Karpas-422 (cell line): ENCODE measurements at regions not wholly inside any gene's neighbourhood (a gene's known extent, or its start where the extent isn't known, plus 50 kb on each side); places are given as distances from the start of the nearest gene placed in this dataset.

Experiments used
- DNase-seq: peaks from one replicate; pipeline ENCODE4 v3.0.0-alpha.2; 2015
- H2AFZ ChIP-seq: fragments of 200-600 bp; sonication (generic); 2 replicates; pipeline ENCODE4 v1.6.1; 2014; ENCODE audit warnings: antibody characterized with exemption, low read length, mixed read lengths
- H3K27ac ChIP-seq: fragments of 200-600 bp; sonication (generic); 2 replicates; pipeline ENCODE4 v1.5.1; 2014; ENCODE audit warnings: mild to moderate bottlenecking, low read length, moderate library complexity
- H3K27me3 ChIP-seq: fragments of 200-600 bp; sonication (generic); 2 replicates; pipeline ENCODE4 v1.6.1; 2014; ENCODE audit warnings: low read length, mixed read lengths
- H3K36me3 ChIP-seq: fragments of 200-600 bp; sonication (generic); 2 replicates; pipeline ENCODE4 v1.6.1; 2014; ENCODE audit warnings: low read length, mixed read lengths; ENCODE audit not compliant: insufficient read depth
- H3K4me1 ChIP-seq: fragments of 200-600 bp; sonication (generic); 2 replicates; pipeline ENCODE4 v1.6.1; 2014; ENCODE audit warnings: mild to moderate bottlenecking, low read length, mixed read lengths
- H3K4me2 ChIP-seq: fragments of 200-600 bp; sonication (generic); 2 replicates; pipeline ENCODE4 v1.6.1; 2014; ENCODE audit warnings: low read length, low read depth, mild to moderate bottlenecking; ENCODE audit not compliant: poor library complexity, severe bottlenecking
- H3K4me3 ChIP-seq: fragments of 200-600 bp; sonication (generic); 2 replicates; pipeline ENCODE4 v1.5.1; 2014; ENCODE audit warnings: mild to moderate bottlenecking, antibody characterized with exemption, low read length, mixed read lengths
- H3K79me2 ChIP-seq: fragments of 200-600 bp; sonication (generic); 2 replicates; pipeline ENCODE4 v1.6.1; 2014; ENCODE audit warnings: mild to moderate bottlenecking, low read length, mixed read lengths
- H3K9ac ChIP-seq: fragments of 200-600 bp; sonication (generic); 2 replicates; pipeline ENCODE4 v1.6.0; 2014; ENCODE audit warnings: low read length
- H3K9me2 ChIP-seq: fragments of 200-600 bp; sonication (generic), shearing (Covaris generic); replicated peaks from 2 replicates; pipeline ENCODE4 v1.6.0; 2014; ENCODE audit warnings: mild to moderate bottlenecking, low read length, moderate library complexity; ENCODE audit not compliant: insufficient read depth
- H3K9me3 ChIP-seq: fragments of 300-700, 200-600 bp; sonication (generic); 2 replicates; pipeline ENCODE4 v1.6.1; 2014; ENCODE audit warnings: low read length, mixed read lengths
- H4K20me1 ChIP-seq: fragments of 200-600 bp; sonication (generic); 2 replicates; pipeline ENCODE4 v1.6.1; 2014; ENCODE audit warnings: mild to moderate bottlenecking, antibody characterized with exemption, low read length, low read depth; ENCODE audit not compliant: insufficient read depth

DNA sequence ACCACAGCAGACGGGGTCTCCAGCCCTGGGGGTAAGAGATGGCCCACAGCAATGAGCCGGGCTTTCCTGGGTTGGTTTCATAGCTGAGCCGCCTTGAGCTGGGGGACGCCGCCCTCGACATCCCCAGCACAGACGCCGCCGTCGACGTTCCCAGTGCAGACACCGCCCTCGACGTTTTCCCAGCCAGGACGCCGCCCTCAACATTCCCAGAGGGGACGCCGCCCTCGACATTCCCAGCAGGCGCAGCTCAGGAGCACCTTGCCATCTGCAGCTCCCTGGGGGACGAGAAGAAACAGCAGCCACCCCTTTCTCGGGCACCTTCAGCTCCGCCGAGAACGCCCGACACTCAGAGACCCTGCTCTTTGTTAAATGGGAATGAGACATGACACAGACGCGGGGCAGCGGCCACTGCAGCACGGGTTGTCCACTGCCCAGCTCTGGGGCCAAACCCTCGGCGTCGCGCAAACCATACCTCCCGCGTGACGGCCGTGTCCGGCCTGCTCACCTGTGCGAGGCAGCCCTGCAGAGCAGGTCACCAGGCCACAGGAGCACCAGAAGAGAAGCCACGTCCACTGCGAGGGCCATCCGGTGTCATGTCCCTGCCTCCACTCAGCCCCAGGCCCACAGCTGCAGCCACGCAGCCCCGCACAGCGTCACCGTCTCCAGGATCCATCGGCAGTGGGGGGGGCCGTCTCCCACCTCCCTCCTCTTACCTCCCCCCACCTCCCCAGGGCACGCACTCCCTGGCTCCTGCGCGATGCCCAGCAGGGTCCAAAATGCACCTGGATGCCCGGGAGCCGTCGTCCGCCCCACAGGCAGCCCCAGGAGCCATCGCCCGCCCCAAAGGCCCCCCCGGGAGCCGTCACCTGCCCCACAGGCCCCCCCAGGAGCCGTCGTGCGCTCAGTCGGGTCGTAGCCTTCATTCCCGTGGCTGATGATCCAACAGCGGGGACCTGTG lies 77.4 kb upstream of the GALNT9 start:
- H3K9me3 ChIP-seq: no peaks in the 10 kb centered on the region
- H3K27me3 ChIP-seq: no peaks in the 10 kb centered on the region
- no peaks in the 10 kb centered on the region for H3K79me2 ChIP-seq
- no peaks in the 10 kb centered on the region for H3K4me1 ChIP-seq
- H3K9ac ChIP-seq: no peak overlapping the region
- H3K4me3 ChIP-seq: no peak overlapping the region
- no peak for DNase-seq
- H3K9me2 ChIP-seq: no peaks in the 10 kb centered on the region
- H3K36me3 ChIP-seq: no peaks in the 10 kb centered on the region
- no peak overlapping the region for H2AFZ ChIP-seq
- no peaks in the 10 kb centered on the region for H4K20me1 ChIP-seq
- no peak overlapping the region for H3K4me2 ChIP-seq
- H3K27ac ChIP-seq: no peak overlapping the region

DNA sequence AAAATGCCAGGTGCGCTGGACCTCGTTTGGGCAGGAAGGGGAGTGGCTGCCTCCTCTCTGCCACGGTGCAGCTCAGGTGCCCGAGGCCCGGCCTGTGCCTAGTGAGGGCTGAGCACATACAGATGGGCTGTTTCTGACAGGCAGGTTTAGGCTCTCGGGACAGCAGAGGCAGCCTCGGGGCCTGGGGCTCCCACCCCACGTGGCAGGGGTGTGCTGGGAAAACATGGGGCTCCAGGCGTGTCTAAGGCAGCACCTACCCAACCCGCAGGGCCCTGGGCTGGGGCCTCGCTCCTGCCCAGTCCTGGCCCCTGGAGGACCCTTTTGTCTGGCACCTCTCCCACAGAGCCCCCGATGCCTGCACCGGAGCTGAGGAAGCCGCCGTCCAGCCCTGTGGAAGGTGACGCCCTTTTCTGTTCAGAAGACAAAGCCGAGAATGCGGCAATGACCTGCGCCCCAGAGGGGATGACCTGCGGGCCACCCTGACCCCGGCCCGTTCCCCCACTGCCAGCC lies 76.4 kb upstream of the GALNT9 start:
- H3K9ac ChIP-seq: no peak overlapping the region
- no peak overlapping the region for H2AFZ ChIP-seq
- H3K9me2 ChIP-seq: no peaks in the 10 kb centered on the region
- H3K4me2 ChIP-seq: no peak overlapping the region
- no peaks in the 10 kb centered on the region for H3K27me3 ChIP-seq
- no peaks in the 10 kb centered on the region for H3K4me1 ChIP-seq
- H3K9me3 ChIP-seq: no peaks in the 10 kb centered on the region
- H3K36me3 ChIP-seq: no peaks in the 10 kb centered on the region
- DNase-seq: no peak
- no peaks in the 10 kb centered on the region for H3K79me2 ChIP-seq
- no peaks in the 10 kb centered on the region for H4K20me1 ChIP-seq
- H3K27ac ChIP-seq: no peak overlapping the region
- no peak overlapping the region for H3K4me3 ChIP-seq

DNA sequence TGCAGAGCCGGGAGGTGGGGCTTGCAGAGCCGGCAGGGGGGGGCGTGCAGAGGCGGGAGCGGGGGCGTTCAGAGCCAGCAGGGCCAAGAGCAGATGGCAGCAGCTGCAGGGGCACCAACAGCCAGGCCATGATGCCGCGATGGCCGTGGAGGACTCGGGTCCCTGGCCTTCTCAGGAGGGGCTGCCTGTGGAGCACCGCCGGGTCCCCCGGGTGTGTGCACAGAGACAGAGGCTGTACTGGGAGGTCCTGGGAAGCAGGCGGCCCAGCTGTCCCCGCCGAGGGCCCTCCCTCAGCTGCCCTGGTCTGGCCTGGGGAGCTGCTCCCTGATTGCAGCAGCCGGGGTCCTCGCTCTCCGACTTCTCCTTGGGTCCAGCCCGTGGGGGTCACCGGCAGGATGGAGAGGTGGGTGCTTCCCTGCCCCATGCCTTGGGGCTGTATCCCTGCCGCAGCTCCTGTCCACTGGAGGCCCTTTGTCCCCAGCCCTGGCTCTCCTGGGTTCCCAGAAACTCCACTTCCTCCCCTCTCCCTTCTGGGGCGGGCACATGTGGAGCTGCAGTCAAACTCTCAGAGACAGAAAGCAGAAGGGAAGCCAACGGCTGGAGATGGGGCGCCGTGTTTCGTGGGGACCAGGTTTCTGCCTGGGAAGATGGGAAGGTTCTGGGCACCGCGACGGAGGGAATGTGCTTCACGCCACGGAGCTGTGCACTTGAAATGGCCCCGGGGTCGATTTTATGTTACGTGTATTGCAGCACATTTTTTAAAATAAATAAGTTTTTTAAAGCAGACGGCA lies 75.8 kb upstream of the GALNT9 start:
- no peaks in the 10 kb centered on the region for H3K9me2 ChIP-seq
- no peaks in the 10 kb centered on the region for H3K36me3 ChIP-seq
- H3K27ac ChIP-seq: no peak overlapping the region
- H2AFZ ChIP-seq: no peak overlapping the region
- no peak overlapping the region for H3K4me2 ChIP-seq
- no peak for DNase-seq
- no peak overlapping the region for H3K9ac ChIP-seq
- no peaks in the 10 kb centered on the region for H4K20me1 ChIP-seq
- H3K4me1 ChIP-seq: no peaks in the 10 kb centered on the region
- H3K27me3 ChIP-seq: no peaks in the 10 kb centered on the region
- H3K4me3 ChIP-seq: no peak overlapping the region
- H3K9me3 ChIP-seq: no peaks in the 10 kb centered on the region
- no peaks in the 10 kb centered on the region for H3K79me2 ChIP-seq

DNA sequence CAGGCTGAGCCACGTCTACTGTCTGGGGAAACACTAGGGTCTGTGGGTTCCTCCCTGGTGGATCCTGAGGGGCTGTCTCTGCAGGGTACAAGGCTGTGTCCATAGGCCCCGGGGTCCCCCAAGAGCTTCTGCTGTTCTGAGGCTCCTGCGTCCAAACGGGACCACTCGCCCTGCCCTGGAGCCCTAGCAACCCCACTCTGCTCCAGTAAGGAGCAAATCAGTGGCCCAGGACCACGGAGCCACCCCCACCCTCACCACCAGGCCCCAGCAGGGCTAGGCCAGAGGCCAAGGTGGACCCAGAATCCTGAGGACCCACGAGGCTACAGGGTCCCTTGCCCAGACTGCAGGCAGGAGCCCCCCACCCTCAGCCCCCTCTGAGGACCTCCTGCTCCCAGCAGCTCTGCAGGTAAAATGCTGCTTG lies 75.1 kb upstream of the GALNT9 start:
- Histone ChIP-seq H3K79me2 (no peaks in the 10 kb centered on the region), H3K36me3 (no peaks in the 10 kb centered on the region), H3K9ac (no peak overlapping the region), H3K4me2 (no peak overlapping the region), H3K9me2 (no peaks in the 10 kb centered on the region), H4K20me1 (no peaks in the 10 kb centered on the region), H3K27me3 (no peaks in the 10 kb centered on the region), H3K9me3 (no peaks in the 10 kb centered on the region), H3K27ac (no peak overlapping the region), H3K4me1 (no peaks in the 10 kb centered on the region), H2AFZ (no peak overlapping the region), H3K4me3 (no peak overlapping the region)
- DNase-seq: no peak

DNA sequence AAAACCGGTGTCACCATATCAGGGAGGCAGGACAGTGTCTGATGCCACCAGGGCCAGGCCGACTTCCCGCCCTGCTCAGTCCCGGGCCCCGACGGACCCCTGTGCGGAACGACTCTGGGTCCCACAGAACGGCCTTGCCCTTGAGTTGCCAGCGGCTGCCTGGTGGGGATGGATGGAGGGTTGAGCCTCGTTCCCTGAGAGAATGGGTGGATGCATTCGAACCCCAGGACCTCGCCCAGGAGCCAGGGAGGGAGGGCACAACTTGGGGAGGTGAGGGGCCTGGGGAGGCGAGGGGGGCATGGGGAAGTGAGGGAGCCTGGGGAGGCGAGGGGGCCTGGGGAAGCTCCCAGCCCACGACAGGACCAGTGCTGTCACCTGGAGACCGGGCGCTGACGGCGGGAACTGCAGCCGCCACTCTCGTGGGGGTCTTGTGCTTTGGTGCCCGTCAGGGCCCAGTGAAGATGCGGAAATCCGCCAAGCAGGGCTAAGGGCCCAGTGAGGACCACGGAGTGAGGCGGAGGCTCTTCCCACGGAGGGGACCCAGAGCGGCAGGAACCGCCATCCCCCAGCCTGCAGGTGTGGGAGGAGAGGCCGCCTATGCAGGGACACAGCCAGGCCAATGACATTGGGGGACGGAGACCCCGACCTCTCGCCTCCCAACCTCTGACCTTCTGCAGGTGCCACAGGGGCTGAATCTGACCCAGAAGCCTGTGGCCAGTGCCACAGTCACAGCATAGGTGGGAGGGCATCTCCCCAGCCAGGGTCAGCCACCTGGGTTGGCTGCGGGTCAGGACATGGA lies 74.4 kb upstream of the GALNT9 start:
- Histone ChIP-seq H3K4me1 (no peaks in the 10 kb centered on the region), H2AFZ (no peak overlapping the region), H3K27me3 (no peaks in the 10 kb centered on the region), H3K27ac (no peak overlapping the region), H3K36me3 (no peaks in the 10 kb centered on the region), H3K4me3 (no peak overlapping the region), H4K20me1 (no peaks in the 10 kb centered on the region), H3K9me3 (no peaks in the 10 kb centered on the region), H3K9ac (no peak overlapping the region), H3K9me2 (no peaks in the 10 kb centered on the region), H3K4me2 (no peak overlapping the region), H3K79me2 (no peaks in the 10 kb centered on the region)
- no peak for DNase-seq

DNA sequence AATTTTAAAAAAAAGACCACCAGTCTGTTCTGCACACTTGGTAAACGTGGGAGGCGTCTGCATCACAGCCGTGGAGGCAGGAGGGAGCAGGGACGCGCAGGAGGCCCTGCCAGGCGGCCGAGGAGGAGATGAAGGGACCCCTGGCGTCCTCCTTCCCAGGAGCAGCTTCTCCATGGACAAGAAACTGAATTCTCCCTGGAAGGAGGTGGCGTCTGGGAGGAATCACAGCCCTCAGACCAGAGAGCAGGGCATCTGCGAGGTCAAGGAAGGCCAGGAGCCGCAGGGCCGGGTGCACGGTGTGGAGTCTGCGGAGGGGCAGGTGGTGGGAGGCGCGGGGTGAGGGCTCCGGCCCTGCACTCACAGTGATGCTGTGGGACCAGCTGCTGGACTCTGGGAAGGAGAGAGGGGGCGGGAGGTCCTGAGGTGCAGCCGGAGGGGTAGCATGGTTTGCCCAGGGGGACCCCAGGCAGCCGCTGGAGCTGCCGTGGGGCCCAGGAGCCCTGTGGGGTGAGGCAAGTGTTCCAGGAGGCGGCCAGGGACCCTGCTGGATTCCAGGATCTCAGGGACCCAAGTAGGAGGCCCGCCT lies 73.5 kb upstream of the GALNT9 start:
- Histone ChIP-seq H3K9ac (no peak overlapping the region), H3K27me3 (no peaks in the 10 kb centered on the region), H2AFZ (no peak overlapping the region), H3K27ac (no peak overlapping the region), H3K4me2 (no peak overlapping the region), H3K9me3 (no peaks in the 10 kb centered on the region), H3K36me3 (no peaks in the 10 kb centered on the region), H3K4me3 (no peak overlapping the region), H3K9me2 (no peaks in the 10 kb centered on the region), H3K79me2 (no peaks in the 10 kb centered on the region), H4K20me1 (no peaks in the 10 kb centered on the region), H3K4me1 (no peaks in the 10 kb centered on the region)
- no peak for DNase-seq

DNA sequence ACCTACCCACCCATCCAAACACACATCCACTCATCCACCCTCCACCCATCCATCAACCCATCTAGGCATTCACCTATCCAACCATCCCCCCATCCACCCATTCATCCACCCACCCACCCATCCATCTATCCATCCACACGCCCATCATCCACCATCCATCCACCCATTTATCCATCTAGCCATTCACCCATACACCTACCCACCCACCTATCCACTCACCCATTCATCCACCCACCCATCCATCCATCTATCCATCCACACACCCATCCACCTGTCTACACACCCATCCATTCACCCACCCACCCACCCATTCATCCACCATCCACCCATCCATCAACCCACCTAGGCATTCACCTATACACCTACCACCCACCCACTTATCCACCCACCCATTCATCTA lies 72.6 kb upstream of the GALNT9 start:
- Histone ChIP-seq H3K79me2 (no peaks in the 10 kb centered on the region), H3K36me3 (no peaks in the 10 kb centered on the region), H3K4me2 (no peak overlapping the region), H3K27me3 (no peaks in the 10 kb centered on the region), H3K9me2 (no peaks in the 10 kb centered on the region), H3K4me3 (no peak overlapping the region), H3K27ac (no peak overlapping the region), H4K20me1 (no peaks in the 10 kb centered on the region), H3K9me3 (no peaks in the 10 kb centered on the region), H3K9ac (no peak overlapping the region), H3K4me1 (no peaks in the 10 kb centered on the region), H2AFZ (no peak overlapping the region)
- no peak for DNase-seq
